NCI-H146 treated with DMSO at 0.1 percent for 48 hours (cell line): ENCODE measurements at regions not wholly inside any gene's neighbourhood (a gene's known extent, or its start where the extent isn't known, plus 50 kb on each side); places are given as distances from the start of the nearest gene placed in this dataset.
"Not testable (repeated sequence)": the region's sequence is repeated elsewhere in the genome, so short reads cannot be mapped to it uniquely, and the experiment has no call there.

Experiments used
- DNase-seq: peaks from one replicate; lab custom pipeline; 2025; ENCODE audit not compliant: unreplicated experiment; lab: John Stamatoyannopoulos, UW

- DNase-seq: no peak
These were observed 58.7 kb upstream of the SULF2 start for GRCh38 chr20:47843886-47844567.

DNA sequence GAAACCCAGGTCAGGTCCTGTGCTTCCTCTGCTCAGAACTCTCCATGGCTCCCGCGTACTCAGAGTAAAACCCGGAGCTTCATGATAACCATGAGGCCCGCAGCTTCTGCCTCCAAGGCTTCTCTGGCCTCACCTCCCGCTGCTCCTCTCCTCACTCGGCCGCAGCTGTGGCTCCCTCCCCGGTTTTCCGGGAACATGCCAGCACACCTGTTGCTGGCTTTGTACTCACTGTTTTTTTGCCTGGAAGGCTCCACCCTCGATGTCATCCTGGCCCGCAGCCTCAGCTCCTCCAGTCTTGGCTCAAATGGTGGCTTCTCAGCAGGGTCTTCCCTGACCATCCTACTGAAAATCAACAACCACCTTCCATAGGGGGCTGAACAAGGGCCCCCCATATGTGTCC is 57.7 kb upstream of the SULF2 start:
- not testable (repeated sequence) for DNase-seq

- not testable (repeated sequence) for DNase-seq
These were observed 56.7 kb upstream of the SULF2 start for GRCh38 chr20:47842004-47842403.

DNA sequence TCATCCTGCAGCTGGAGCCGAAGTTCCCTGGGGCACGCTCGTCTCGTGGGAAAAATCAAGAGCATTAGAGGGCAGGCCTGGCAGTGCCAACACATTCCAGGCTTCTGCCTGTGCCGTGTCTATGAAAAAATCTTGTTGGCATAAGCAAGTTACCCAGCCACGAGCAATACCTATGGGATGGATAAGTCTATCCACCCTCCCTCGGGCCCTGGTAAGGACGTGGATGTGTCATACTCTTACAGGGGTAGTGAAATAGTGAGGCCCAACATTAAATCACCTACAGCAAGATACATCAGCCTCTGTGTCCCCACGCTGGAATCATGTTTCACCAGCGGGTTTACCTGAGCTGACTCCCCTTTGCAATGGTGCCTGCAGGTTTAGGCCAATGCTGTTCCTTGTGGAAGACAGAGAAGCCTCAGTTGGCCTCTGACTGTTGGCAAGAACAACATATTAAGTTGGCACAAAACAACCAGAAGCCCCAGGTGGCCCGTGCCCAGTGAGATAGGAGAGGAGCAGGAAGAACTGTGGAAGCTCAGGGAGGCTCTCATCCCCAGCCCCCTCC is 51.1 kb upstream of the SULF2 start:
- not testable (repeated sequence) for DNase-seq
